ENCODE measurements at regions not wholly inside any gene's neighbourhood (a gene's known extent, or its start where the extent isn't known, plus 50 kb on each side); places are given as distances from the start of the nearest gene placed in this dataset.
"Not testable (repeated sequence)": the region's sequence is repeated elsewhere in the genome, so short reads cannot be mapped to it uniquely, and the experiment has no call there.

GRCh38 chr2:111423184-111423583 is 302.5 kb downstream of the BCL2L11 start:
- not testable (repeated sequence) for DNase-seq (ENCODE audit: extremely low read depth, low read depth)

GRCh38 chr2:111424176-111424575 is 303.5 kb downstream of the BCL2L11 start:
- H3K4me3 ChIP-seq (replicated peaks; ENCODE audit: low read depth, low read length); DNase-seq (ENCODE audit: extremely low read depth, low read depth): not testable (repeated sequence)

More at GRCh38 chr2:111423184-111423583, 302.5 kb downstream of the BCL2L11 start:
- H3K4me3 ChIP-seq (replicated peaks; ENCODE audit: low read depth, low read length): not testable (repeated sequence)

GRCh38 chr2:111424851-111425309 is 304.2 kb downstream of the BCL2L11 start:
- not testable (repeated sequence) for H3K4me3 ChIP-seq (replicated peaks; ENCODE audit: low read depth, low read length); DNase-seq (ENCODE audit: extremely low read depth, low read depth)

- not testable (repeated sequence) for DNase-seq (ENCODE audit: extremely low read depth, low read depth); H3K4me3 ChIP-seq (replicated peaks; ENCODE audit: low read depth, low read length)
Observed at GRCh38 chr2:111425789-111426201, 305.1 kb downstream of the BCL2L11 start.

- H3K4me3 ChIP-seq (replicated peaks; ENCODE audit: low read depth, low read length); DNase-seq (ENCODE audit: extremely low read depth, low read depth): not testable (repeated sequence)
Observed at GRCh38 chr2:111427346-111427745, 306.6 kb downstream of the BCL2L11 start.

- not testable (repeated sequence) for H3K4me3 ChIP-seq (replicated peaks; ENCODE audit: low read depth, low read length); DNase-seq (ENCODE audit: extremely low read depth, low read depth)
Observed at GRCh38 chr2:111428915-111429314, 308.2 kb downstream of the BCL2L11 start.

GRCh38 chr2:111429353-111429752 is 308.6 kb downstream of the BCL2L11 start:
- not testable (repeated sequence) for H3K4me3 ChIP-seq (replicated peaks; ENCODE audit: low read depth, low read length); DNase-seq (ENCODE audit: extremely low read depth, low read depth)

GRCh38 chr2:111430817-111431661 is 310.3 kb downstream of the BCL2L11 start:
- not testable (repeated sequence) for DNase-seq (ENCODE audit: extremely low read depth, low read depth); H3K4me3 ChIP-seq (replicated peaks; ENCODE audit: low read depth, low read length)

- not testable (repeated sequence) for H3K4me3 ChIP-seq (replicated peaks; ENCODE audit: low read depth, low read length); DNase-seq (ENCODE audit: extremely low read depth, low read depth)
Observed at GRCh38 chr2:111432423-111432822, 311.7 kb downstream of the BCL2L11 start.

GRCh38 chr2:111432916-111433499 is 312.3 kb downstream of the BCL2L11 start:
- not testable (repeated sequence) for H3K4me3 ChIP-seq (replicated peaks; ENCODE audit: low read depth, low read length); DNase-seq (ENCODE audit: extremely low read depth, low read depth)

- not testable (repeated sequence) for DNase-seq (ENCODE audit: extremely low read depth, low read depth); H3K4me3 ChIP-seq (replicated peaks; ENCODE audit: low read depth, low read length)
Observed at GRCh38 chr2:111433892-111434607, 313.3 kb downstream of the BCL2L11 start.

- not testable (repeated sequence) for H3K4me3 ChIP-seq (replicated peaks; ENCODE audit: low read depth, low read length); DNase-seq (ENCODE audit: extremely low read depth, low read depth)
Observed at GRCh38 chr2:111434608-111434939, 313.9 kb downstream of the BCL2L11 start.

- DNase-seq (ENCODE audit: extremely low read depth, low read depth); H3K4me3 ChIP-seq (replicated peaks; ENCODE audit: low read depth, low read length): not testable (repeated sequence)
Observed at GRCh38 chr2:111435553-111436310, 315.0 kb downstream of the BCL2L11 start.

- H3K4me3 ChIP-seq (replicated peaks; ENCODE audit: low read depth, low read length); DNase-seq (ENCODE audit: extremely low read depth, low read depth): not testable (repeated sequence)
Observed at GRCh38 chr2:111436411-111436810, 315.7 kb downstream of the BCL2L11 start.

- not testable (repeated sequence) for DNase-seq (ENCODE audit: extremely low read depth, low read depth)
Observed at GRCh38 chr2:111437288-111437990, 316.7 kb downstream of the BCL2L11 start.

GRCh38 chr2:111438161-111438560 is 317.4 kb downstream of the BCL2L11 start:
- not testable (repeated sequence) for H3K4me3 ChIP-seq (replicated peaks; ENCODE audit: low read depth, low read length); DNase-seq (ENCODE audit: extremely low read depth, low read depth)

More at GRCh38 chr2:111437288-111437990, 316.7 kb downstream of the BCL2L11 start:
- H3K4me3 ChIP-seq (replicated peaks; ENCODE audit: low read depth, low read length): not testable (repeated sequence)

- DNase-seq (ENCODE audit: extremely low read depth, low read depth); H3K4me3 ChIP-seq (replicated peaks; ENCODE audit: low read depth, low read length): not testable (repeated sequence)
Observed at GRCh38 chr2:111439237-111439636, 318.5 kb downstream of the BCL2L11 start.
